ENCODE measurements at regions not wholly inside any gene's neighbourhood (a gene's known extent, or its start where the extent isn't known, plus 50 kb on each side); places are given as distances from the start of the nearest gene placed in this dataset.

DNA sequence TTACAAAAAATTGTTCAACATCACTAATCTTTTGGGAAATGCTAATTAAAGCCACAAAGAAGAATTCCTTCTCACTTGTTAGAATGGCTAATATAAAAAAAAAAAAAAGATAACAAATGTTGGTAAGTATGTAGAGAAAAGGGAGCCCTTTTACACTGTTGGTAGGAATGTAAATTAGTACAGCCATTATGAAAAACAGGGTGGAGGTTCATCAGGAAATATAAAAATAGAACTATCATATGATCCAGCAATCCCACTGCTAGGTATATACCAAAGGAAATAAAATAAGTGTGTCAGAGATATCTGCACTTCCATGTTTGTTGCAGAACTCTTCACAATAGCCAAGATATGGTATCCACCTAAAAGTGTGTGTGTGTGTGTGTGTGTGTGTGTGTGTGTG lies 83.5 kb upstream of the RGMB start:
- no peak for TF ChIP-seq EZH2 (IDR thresholded peaks at IDR 0.05; ENCODE audit: borderline replicate concordance)
- TF ChIP-seq, protein P1, sequence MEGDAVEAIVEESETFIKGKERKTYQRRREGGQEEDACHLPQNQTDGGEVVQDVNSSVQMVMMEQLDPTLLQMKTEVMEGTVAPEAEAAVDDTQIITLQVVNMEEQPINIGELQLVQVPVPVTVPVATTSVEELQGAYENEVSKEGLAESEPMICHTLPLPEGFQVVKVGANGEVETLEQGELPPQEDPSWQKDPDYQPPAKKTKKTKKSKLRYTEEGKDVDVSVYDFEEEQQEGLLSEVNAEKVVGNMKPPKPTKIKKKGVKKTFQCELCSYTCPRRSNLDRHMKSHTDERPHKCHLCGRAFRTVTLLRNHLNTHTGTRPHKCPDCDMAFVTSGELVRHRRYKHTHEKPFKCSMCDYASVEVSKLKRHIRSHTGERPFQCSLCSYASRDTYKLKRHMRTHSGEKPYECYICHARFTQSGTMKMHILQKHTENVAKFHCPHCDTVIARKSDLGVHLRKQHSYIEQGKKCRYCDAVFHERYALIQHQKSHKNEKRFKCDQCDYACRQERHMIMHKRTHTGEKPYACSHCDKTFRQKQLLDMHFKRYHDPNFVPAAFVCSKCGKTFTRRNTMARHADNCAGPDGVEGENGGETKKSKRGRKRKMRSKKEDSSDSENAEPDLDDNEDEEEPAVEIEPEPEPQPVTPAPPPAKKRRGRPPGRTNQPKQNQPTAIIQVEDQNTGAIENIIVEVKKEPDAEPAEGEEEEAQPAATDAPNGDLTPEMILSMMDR (IDR thresholded peaks at IDR 0.05; ENCODE audit: poor library complexity) = no peak
- TF ChIP-seq EZH2phosphoT487 (IDR thresholded peaks at IDR 0.05; ENCODE audit: low read depth, severe bottlenecking, unreplicated experiment) = no peak
